GM10248 (cell line): ENCODE measurements at regions not wholly inside any gene's neighbourhood (a gene's known extent, or its start where the extent isn't known, plus 50 kb on each side); places are given as distances from the start of the nearest gene placed in this dataset.

Experiments used
- CTCF ChIA-PET: fragments of 300-600 bp; sonication (Branson Sonifier 250); formaldehyde crosslinking; extraction: SDS; loops from one replicate; lab custom pipeline; 2021; ENCODE audit warnings: antibody characterized with exemption; lab: Yijun Ruan, JAX
- POLR2A ChIA-PET: fragments of 350-650 bp; sonication (Branson Sonifier 250); formaldehyde crosslinking; extraction: SDS; loops from one replicate; lab custom pipeline; 2020; ENCODE audit warnings: antibody characterized with exemption; lab: Yijun Ruan, JAX
- DNase-seq: peaks from one replicate; pipeline ENCODE4 v3.0.0; 2012; ENCODE audit errors: extremely low spot score
- TF ChIP-seq, protein P1 (sequence below): IDR thresholded peaks from 2 replicates; pipeline ENCODE4 v1.5.1; 2012; ENCODE audit warnings: mild to moderate bottlenecking, low read depth; ENCODE audit errors: extremely low read depth, missing control alignments, control extremely low read depth

DNA sequence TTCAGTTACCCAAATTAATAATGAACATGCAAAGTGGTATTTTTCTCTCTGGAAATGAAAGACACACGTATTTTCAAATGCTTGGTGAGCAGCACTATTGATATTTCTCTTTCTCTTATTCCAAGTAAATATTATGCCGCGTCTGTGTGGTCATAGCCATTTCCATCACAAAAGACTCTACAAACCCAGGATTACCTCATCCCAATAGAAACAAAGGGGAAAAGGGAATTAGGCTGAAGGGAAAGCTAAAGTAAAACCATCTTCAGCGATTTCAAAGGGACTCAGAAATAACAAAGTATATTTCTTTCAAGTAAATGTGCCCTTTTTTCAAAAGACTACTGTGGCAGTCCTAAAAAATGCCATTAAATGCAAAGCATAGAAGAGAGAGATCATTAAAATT is 62.0 kb upstream of the FST start:
- ChIA-PET POLR2A (no interaction called here), CTCF (no interaction called here)
- TF ChIP-seq, protein P1, sequence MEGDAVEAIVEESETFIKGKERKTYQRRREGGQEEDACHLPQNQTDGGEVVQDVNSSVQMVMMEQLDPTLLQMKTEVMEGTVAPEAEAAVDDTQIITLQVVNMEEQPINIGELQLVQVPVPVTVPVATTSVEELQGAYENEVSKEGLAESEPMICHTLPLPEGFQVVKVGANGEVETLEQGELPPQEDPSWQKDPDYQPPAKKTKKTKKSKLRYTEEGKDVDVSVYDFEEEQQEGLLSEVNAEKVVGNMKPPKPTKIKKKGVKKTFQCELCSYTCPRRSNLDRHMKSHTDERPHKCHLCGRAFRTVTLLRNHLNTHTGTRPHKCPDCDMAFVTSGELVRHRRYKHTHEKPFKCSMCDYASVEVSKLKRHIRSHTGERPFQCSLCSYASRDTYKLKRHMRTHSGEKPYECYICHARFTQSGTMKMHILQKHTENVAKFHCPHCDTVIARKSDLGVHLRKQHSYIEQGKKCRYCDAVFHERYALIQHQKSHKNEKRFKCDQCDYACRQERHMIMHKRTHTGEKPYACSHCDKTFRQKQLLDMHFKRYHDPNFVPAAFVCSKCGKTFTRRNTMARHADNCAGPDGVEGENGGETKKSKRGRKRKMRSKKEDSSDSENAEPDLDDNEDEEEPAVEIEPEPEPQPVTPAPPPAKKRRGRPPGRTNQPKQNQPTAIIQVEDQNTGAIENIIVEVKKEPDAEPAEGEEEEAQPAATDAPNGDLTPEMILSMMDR: no peak
- DNase-seq: no peak

DNA sequence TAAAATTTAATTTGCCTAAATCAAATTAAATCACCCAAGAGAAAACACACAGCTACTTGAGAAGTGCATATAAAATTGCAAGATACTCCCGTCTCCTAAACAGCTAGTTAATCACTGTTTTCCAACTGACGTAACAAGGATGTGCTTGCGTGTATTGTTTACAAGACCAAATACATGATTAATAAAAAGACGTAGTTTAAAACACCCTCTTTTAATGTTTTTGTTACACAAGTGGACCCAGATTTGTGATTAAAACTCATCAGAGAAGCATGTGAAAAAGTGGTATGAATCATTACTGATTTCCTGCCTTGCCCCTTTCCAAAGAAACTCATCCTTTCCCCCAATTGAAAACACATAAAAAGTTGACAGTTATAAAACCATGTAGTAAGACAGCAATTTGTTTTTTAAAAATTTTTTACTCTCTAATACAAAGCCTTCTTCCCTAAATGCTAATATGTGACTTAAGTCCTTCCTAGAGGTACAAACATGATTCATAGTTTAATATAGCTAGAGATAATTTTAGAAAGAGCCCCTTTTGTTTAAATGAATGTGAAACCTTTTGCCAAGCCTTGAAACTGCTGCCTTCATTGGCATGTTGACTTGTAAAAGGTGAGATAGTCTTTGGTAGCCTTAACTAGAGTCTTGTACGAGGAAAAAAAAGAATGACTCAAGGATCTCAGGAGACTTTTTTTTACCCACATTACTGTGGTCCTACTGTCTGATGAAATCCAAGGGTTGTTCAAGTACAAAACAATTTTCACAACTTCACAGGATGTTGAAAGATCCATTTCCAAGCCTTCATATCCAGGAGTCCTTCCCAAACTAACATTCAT is 61.4 kb upstream of the FST start:
- TF ChIP-seq, protein P1: no peak
- CTCF ChIA-PET: no interaction called here
- no peak for DNase-seq
- POLR2A ChIA-PET: no interaction called here

GRCh38 chr5:53422539-53422938 is 57.9 kb upstream of the FST start:
- no peak for DNase-seq
- ChIA-PET POLR2A (no interaction called here), CTCF (interaction anchor here (0.9 to 1.6 kb wide), 2 partner anchors 12 to 16 kb away, joined by 5 to 6 read pairs; no protein-coding TSS in a partner anchor)
- TF ChIP-seq, protein P1: no peak

DNA sequence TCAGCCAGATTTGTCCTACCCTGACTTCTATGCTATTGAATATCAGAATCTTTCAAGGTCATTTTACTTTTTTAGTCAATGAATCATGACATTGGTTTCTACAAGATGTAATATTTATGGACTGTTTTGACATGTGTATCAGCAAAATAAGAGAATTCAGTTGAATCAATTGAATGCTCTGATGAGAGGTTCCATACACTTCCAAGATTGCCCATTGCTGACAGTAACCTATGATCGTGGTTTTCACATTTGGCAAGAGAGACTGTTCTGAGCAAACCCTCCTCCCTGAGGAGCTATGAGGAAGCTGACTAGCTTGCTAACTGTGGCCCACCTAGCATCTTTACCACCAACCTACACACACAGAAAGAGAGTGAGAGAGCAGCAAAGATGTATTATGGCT is 56.7 kb upstream of the FST start:
- ChIA-PET POLR2A (no interaction called here), CTCF (no interaction called here)
- DNase-seq: no peak
- TF ChIP-seq, protein P1: no peak

DNA sequence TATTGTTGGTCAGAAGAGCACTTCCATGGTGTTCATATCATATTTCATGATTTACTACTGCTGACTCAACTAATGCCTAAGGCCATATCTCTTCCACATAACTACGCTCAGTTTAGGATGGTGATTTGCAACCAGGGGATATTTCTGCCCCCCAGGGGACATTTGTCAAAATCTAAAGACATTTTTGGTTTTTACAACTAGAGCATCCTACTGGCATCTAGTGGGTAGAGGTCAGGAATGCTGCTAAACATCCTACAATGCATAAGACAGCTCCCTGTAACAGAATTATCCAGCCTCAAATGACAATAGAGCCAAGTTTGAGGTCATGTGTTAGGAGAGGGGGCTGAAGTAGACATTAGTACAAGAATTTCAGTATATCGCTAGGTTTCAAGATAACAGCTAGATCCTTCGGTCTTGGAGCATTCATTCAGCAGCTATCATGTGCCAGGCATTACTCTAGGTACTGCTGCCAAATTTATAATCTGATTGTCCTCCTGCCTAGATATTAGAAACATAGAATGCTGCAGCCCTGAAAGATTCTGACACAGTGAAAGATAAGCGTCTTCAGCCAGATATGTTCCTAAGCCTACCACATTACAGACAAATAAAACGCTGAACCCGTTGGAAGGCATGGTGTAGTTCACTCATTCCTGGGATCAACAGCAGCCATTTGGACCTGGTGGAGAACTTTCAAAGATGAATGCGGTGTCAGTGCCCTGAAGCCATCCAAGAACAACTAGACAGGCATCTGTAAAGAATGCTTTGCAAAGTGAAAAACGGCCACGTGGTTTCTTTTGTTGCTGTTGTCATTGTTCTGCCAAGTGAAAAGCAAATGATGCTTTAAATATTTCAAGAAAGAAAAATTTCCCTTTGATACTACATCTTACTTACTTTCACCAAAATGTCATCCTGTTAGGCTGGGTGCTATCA is 55.5 kb upstream of the FST start:
- POLR2A ChIA-PET: no interaction called here
- CTCF ChIA-PET: interaction anchor here (0.8 to 1.8 kb wide), 3 partner anchors 24 to 810 kb away, joined by 3 to 7 read pairs (median 3); no protein-coding TSS in a partner anchor
- TF ChIP-seq, protein P1: no peak
- DNase-seq: no peak
